Mucosa of rectum (tissue), 2 donors: ENCODE measurements at regions not wholly inside any gene's neighbourhood (a gene's known extent, or its start where the extent isn't known, plus 50 kb on each side); places are given as distances from the start of the nearest gene placed in this dataset.

Experiments used
- H3K27ac ChIP-seq, 2 donors: one replicate each; pipeline ENCODE4 v1.7.0; 2013; ENCODE audit warnings: inconsistent platforms in 2 of 2, low read depth in 2 of 2, low read length in 2 of 2
- H3K27me3 ChIP-seq, 2 donors: one replicate each; pipeline ENCODE4 v1.7.0; 2013; ENCODE audit warnings: low read length in 2 of 2; ENCODE audit not compliant: control insufficient read depth in 2 of 2, insufficient read depth in 2 of 2
- H3K36me3 ChIP-seq, 2 donors: one replicate each; pipeline ENCODE4 v1.7.0; 2013; ENCODE audit warnings: low read length in 2 of 2; ENCODE audit not compliant: control insufficient read depth in 2 of 2, insufficient read depth in 2 of 2
- H3K4me1 ChIP-seq, 2 donors: one replicate each; pipeline ENCODE4 v1.7.0; 2013; ENCODE audit warnings: low read length in 2 of 2, mild to moderate bottlenecking in 1 of 2; ENCODE audit not compliant: control insufficient read depth in 2 of 2, insufficient read depth in 2 of 2
- H3K4me3 ChIP-seq, 2 donors: one replicate each; pipeline ENCODE4 v1.7.0; 2013; ENCODE audit warnings: low read length in 2 of 2
- H3K9ac ChIP-seq, 2 donors: one replicate each; pipeline ENCODE4 v1.7.0; 2013; ENCODE audit warnings: low read length in 2 of 2, low read depth in 1 of 2, mild to moderate bottlenecking in 1 of 2
- H3K9me3 ChIP-seq, 2 donors: one replicate each; pipeline ENCODE4 v1.7.0; 2013; ENCODE audit warnings: low read length in 2 of 2; ENCODE audit not compliant: control insufficient read depth in 2 of 2
- donor health status: healthy.
- donor health status: Normal muscosa, but diverticular disease.

DNA sequence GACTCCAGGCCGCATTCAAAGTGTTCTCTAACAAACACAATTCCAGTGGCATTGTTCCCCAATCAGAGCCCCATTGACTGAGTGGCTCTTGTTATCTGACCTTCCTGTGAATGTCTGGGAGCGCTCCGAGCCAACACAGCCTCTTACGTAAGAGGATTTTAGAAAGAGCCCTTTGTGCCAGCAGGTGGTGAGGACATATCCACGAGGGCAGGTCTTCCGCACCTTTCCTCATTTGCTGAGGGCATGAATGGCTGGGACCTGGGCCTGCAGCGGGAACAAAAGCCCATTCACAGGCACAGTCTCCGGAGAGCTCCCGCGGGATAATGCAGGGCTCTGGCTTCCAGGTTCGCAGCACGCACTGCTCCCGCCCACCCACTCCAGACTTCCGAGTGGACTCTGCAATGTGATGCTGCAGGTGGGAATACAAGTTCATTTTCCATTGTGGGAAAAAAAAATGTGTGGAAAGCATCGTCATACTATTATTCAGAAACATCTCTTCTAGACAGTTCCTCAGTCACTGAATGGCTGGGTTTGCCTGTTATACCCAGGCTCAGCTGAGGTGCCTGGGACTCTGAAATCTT is 295.0 kb upstream of the IGFBP3 start:
- no peak overlapping the region for H3K4me3 ChIP-seq
- no peaks in the 10 kb centered on the region for H3K36me3 ChIP-seq
- H3K9me3 ChIP-seq = no peaks in the 10 kb centered on the region
- no peak overlapping the region for H3K27ac ChIP-seq
- H3K9ac ChIP-seq = no peak overlapping the region
- H3K4me1 ChIP-seq = no peaks in the 10 kb centered on the region
- H3K27me3 ChIP-seq = no peaks in the 10 kb centered on the region

DNA sequence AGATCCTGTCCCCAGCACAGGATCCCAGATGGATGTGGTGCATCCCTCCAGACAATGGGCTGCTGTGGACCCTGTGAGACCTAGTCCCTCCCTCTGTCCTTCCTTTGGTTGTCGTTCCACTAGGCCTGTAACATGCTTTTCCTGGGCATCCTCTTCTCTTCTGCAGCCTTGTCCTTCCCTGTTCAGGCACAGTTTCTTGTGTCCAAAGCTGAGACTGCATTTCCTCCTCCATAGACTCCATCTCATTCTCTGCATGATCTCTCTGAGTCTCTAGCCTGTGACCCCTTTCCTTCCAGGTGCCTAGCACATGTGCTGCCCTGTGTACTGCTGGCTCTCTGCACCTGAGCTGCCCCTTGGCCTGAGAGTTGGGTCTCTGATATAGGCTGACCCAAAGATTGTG is 293.5 kb upstream of the IGFBP3 start:
- Histone ChIP-seq H3K27me3 (no peaks in the 10 kb centered on the region), H3K27ac (no peak overlapping the region), H3K4me3 (no peak overlapping the region), H3K9ac (no peak overlapping the region), H3K9me3 (no peaks in the 10 kb centered on the region), H3K4me1 (no peaks in the 10 kb centered on the region), H3K36me3 (no peaks in the 10 kb centered on the region)

DNA sequence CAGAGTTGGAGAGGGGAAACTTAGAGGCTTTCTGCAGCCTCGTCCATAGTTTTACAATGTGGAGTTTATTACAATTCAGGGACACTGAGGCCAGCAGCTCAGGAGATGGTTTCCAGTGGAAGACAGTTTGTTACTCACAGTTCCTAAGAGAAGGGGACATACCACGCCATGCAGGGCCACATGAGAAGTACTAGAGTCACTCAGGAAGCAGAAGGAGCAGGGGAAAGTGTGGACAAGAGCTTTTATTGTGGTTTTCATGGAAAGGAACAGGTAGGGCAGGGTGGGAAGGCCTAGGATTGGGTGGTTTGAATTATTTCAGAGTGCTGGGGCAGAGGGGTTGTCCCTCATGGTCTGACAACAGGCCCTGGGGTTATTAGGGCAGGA is 292.1 kb upstream of the IGFBP3 start:
- H3K4me1 ChIP-seq = no peaks in the 10 kb centered on the region
- no peaks in the 10 kb centered on the region for H3K9me3 ChIP-seq
- no peak overlapping the region for H3K4me3 ChIP-seq
- no peaks in the 10 kb centered on the region for H3K36me3 ChIP-seq
- H3K27me3 ChIP-seq = no peaks in the 10 kb centered on the region
- no peak overlapping the region for H3K9ac ChIP-seq
- H3K27ac ChIP-seq = no peak overlapping the region

DNA sequence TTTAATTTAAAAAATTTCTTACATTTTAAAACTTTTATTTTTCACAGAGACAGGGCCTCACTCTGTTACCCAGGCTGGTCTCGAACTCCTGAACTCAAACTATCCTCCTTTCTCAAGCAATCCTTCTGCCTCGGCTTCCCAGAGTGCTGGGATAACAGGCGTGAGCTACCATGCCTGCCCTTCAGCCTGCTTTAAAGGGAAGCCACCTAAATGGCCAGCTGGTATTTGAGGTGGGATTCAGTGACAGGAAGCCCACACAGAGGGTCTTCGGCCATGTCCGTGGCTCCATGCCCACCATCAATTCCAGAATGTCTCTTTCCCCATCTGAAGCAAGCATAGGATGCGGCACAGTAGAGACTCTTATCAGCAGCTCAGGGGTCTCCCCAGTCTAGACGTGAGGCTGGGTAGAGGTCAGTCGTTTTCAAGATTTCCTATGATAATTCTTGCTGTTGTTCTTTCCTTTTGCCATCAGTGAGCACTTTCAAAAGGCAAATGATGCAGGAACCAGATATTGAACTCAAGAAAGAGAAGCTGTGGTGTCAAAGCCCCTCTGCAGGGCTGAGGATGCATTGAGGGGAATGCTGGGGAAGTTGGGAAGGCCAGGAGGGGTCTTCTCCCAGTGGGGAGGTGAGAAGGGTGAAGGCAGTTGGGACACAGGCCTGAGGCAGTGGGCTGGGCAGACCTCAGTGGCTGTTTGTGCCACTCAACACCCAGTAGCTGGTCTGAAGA is 291.5 kb upstream of the IGFBP3 start:
- Histone ChIP-seq H3K9ac (no peak overlapping the region), H3K4me3 (no peak overlapping the region), H3K36me3 (no peaks in the 10 kb centered on the region), H3K27ac (no peak overlapping the region), H3K4me1 (no peaks in the 10 kb centered on the region), H3K9me3 (no peaks in the 10 kb centered on the region), H3K27me3 (no peaks in the 10 kb centered on the region)

DNA sequence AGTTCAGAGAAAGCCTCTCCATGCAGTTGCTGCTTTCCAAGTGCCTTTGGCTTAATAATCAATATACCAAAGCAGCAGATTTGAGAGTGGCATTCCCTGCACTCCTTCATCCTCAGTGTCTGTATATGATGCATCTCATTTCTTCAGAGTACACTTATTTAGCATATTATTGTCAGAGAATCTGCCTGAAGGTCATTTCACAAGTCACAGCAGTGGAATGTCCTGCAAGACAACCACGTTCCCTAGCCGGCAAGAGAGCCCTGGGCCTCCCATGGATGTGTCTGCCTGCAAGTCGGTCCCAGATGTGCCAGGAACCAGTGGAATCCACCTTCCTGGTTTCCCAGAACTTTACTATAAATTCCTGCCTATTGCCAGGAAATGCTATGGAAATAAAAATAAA is 289.4 kb upstream of the IGFBP3 start:
- no peaks in the 10 kb centered on the region for H3K4me1 ChIP-seq
- H3K36me3 ChIP-seq = no peaks in the 10 kb centered on the region
- H3K9me3 ChIP-seq = no peaks in the 10 kb centered on the region
- H3K9ac ChIP-seq = no peak overlapping the region
- H3K27ac ChIP-seq = no peak overlapping the region
- H3K4me3 ChIP-seq = no peak overlapping the region
- H3K27me3 ChIP-seq = no peaks in the 10 kb centered on the region

DNA sequence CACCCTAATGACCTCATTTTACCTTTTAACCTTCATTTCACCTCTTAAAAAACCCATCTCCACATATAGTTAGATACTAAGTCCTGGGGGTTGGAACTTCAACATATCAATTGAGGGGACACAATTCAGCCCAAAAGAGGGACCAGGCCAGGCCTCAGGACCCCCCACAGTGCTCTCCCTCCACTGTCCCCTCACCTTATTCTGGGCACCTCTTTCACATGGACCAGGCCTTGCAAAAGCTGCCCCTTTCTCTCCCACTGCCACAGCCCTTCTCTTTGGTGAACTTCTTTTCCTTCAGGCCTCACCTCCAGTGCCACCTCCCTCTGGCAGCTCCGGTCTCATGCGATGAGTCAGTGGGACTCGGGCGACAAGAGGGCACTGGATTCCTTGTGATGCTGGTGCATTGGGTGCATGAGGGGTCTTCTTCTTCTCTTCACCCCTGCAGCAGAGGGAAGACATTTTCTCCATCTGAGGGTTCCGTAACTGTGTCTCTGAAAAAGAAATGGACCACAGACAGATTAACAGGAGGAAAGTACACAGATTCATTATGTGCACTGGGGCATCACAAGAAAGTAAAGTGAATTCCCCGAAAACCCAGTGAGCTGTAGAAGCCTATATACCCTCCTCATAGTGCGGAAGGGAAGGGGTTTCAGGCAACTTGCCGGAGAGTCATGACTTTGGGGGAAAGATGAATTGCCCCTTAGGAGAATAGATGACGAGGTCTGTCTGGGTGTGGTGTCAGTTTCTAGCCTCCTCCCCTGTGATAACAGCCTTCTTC is 288.7 kb upstream of the IGFBP3 start:
- no peaks in the 10 kb centered on the region for H3K36me3 ChIP-seq
- H3K4me3 ChIP-seq = no peak overlapping the region
- H3K9ac ChIP-seq = no peak overlapping the region
- no peaks in the 10 kb centered on the region for H3K27me3 ChIP-seq
- H3K9me3 ChIP-seq = no peaks in the 10 kb centered on the region
- H3K27ac ChIP-seq = no peak overlapping the region
- H3K4me1 ChIP-seq = no peaks in the 10 kb centered on the region

DNA sequence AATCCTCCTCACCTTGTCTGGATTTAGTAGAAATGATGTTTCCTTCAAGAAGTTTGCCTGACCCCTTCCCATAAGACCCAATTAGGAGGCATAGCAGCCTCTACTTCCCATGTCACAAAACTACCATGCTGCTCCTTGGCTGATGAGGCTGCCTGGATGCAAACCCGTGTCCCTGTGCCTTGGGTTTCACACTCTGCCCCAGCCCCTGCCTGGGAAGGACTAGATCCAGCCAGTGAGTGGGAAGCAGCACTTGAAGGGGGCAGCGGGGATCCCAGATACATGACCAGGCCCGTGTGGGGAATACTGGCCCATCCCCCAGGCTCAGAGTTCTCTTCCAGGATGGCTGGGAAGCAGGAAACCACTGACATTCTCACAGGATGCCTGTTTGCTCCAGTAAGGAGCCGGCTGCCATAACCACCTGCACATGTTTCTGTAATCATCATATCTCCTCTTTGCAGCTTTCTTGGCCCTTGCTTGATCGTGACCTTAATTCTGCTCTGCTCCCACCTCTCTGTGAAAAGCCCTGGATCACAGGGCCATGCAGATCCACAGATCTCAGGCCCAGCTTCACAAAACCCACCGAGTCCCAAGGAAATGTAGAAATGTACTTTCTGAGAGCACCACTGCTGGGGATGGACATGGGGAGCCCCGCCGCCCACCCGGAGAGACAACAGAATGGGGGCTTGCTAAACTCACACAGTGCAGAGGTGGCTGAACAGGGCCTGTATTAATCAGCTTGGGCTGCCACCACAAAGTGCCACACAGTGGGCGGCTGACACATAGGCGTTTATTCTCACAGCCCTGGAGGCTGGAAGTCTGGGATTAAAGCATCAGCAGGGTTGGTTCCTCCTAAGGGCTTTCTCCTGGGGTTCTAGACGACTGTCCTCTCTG is 287.8 kb upstream of the IGFBP3 start:
- no peaks in the 10 kb centered on the region for H3K27me3 ChIP-seq
- H3K4me1 ChIP-seq = no peaks in the 10 kb centered on the region
- no peaks in the 10 kb centered on the region for H3K36me3 ChIP-seq
- H3K4me3 ChIP-seq = no peak overlapping the region
- no peak overlapping the region for H3K9ac ChIP-seq
- H3K9me3 ChIP-seq = no peaks in the 10 kb centered on the region
- no peak overlapping the region for H3K27ac ChIP-seq

DNA sequence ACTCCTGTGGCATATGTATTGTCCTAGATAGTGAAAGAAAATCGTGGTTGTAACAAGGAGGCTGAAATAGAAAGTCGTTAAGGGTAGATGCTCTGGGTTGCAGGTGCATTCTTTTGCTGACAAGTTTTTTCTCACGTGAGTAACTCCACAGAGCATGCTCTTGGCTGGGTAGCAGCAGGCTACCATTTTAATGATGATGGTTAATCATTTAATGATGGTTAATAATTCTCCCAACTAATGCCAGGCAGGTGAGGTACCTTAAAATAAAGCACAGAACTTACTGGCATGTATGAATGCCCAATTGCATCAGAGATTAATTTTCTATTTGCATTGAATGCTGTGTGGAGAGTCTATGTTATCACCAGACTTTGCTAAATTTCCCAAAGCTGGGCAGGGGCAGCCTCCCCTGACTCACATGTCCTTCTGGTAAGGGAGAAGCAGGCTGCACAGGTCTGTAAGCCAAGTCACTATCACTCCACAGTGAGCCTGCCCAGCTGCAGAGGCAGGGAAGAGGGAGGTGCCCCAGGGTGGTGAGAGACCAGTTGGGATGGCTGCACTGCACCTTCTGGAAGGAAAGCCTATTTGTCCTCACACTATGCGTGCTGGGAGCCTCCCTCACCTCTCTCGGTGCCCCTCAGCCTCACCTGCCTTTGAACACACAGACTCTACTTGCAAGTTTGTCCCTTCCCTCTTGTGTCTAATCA is 287.0 kb upstream of the IGFBP3 start:
- no peak overlapping the region for H3K27ac ChIP-seq
- no peaks in the 10 kb centered on the region for H3K27me3 ChIP-seq
- H3K9ac ChIP-seq = no peak overlapping the region
- no peaks in the 10 kb centered on the region for H3K4me1 ChIP-seq
- no peaks in the 10 kb centered on the region for H3K9me3 ChIP-seq
- no peak overlapping the region for H3K4me3 ChIP-seq
- no peaks in the 10 kb centered on the region for H3K36me3 ChIP-seq

DNA sequence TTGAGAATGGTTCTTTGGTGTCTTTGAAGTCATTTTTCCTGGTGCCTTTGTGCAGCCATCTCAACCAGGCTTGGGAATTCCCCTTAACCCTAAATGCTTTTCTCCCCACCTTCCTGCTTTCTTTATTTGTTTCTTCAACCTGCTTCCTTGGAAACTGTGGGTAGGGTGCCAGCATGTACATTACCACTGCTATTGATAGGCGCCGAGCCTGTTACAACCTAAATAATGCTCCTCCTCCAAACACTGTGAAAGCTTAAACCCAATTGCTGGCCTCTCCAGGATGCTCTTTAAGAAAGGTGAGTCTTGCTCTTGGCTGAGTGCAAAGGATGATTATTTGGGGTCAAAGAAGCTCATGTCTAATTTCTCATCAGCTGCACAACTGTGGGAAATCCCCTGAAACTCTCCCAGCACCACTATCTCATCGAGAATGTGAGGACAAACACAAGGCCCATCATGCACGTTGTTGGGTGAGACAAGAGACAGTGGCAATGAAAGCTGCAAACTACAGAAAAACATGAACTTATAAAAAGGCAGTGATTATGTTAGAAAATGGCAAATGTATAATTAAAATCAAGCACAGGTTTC is 285.5 kb upstream of the IGFBP3 start:
- Histone ChIP-seq H3K36me3 (no peaks in the 10 kb centered on the region), H3K4me1 (no peaks in the 10 kb centered on the region), H3K9ac (no peak overlapping the region), H3K27ac (no peak overlapping the region), H3K27me3 (no peaks in the 10 kb centered on the region), H3K4me3 (no peak overlapping the region), H3K9me3 (no peaks in the 10 kb centered on the region)
